CD14-positive monocyte (primary cell): ENCODE measurements at regions not wholly inside any gene's neighbourhood (a gene's known extent, or its start where the extent isn't known, plus 50 kb on each side); places are given as distances from the start of the nearest gene placed in this dataset.

Experiments used
- DNase-seq, 3 donors: peaks; one replicate each; pipeline ENCODE4 v3.0.0-alpha.2; 2011 to 2022
- H2AFZ ChIP-seq: 2 replicates; pipeline ENCODE4 v1.6.0; 2012; ENCODE audit warnings: mild to moderate bottlenecking, low read depth, low read length, inconsistent platforms; ENCODE audit not compliant: insufficient read depth, poor library complexity, severe bottlenecking
- H3K27ac ChIP-seq, 2 donors: 1 replicate in 1 of 2; 2 replicates in 1 of 2; pipeline ENCODE4 v1.5.1; 2012 to 2013; ENCODE audit warnings: low read length in 2 of 2, control low read depth in 1 of 2, inconsistent platforms in 1 of 2, low read depth in 1 of 2, mild to moderate bottlenecking in 1 of 2
- H3K27me3 ChIP-seq, 2 donors: one replicate each; pipeline versions ENCODE4 v1.6.0 to v1.6.1; 2011 to 2013; ENCODE audit warnings: low read length in 2 of 2; ENCODE audit not compliant: control insufficient read depth in 2 of 2, insufficient read depth in 2 of 2
- H3K36me3 ChIP-seq, 2 donors: replicated peaks in 1 of 2; 1 replicate in 1 of 2; 2 replicates in 1 of 2; pipeline versions ENCODE4 v1.5.1 to v1.6.1; 2012 to 2013; ENCODE audit warnings: low read length in 2 of 2, control low read depth in 1 of 2, inconsistent platforms in 1 of 2, mild to moderate bottlenecking in 1 of 2; ENCODE audit not compliant: insufficient read depth in 2 of 2, control insufficient read depth in 1 of 2
- H3K4me1 ChIP-seq, 2 donors: 1 replicate in 1 of 2; 2 replicates in 1 of 2; pipeline versions ENCODE4 v1.5.1 to v1.6.1; 2012 to 2013; ENCODE audit warnings: low read length in 2 of 2, control low read depth in 1 of 2, inconsistent platforms in 1 of 2, mild to moderate bottlenecking in 1 of 2, moderate library complexity in 1 of 2; ENCODE audit not compliant: insufficient read depth in 2 of 2, control insufficient read depth in 1 of 2
- H3K4me2 ChIP-seq: replicated peaks from 2 replicates; pipeline ENCODE3; 2012; ENCODE audit warnings: low read length, moderate library complexity, mild to moderate bottlenecking; ENCODE audit not compliant: poor library complexity, severe bottlenecking; ENCODE audit errors: extremely low read depth
- H3K4me3 ChIP-seq, 3 experiments: fragments of 200-600 bp in 1 of 3; sonication (generic) in 1 of 3; replicated peaks in 1 of 3; 1 replicate in 2 of 3; 2 replicates in 1 of 3; pipeline ENCODE4 v1.5.1; 2011 to 2013; ENCODE audit warnings: low read length in 3 of 3, mild to moderate bottlenecking in 3 of 3, control low read depth in 2 of 3, low read depth in 2 of 3, inconsistent platforms in 1 of 3, moderate library complexity in 1 of 3
- H3K79me2 ChIP-seq: 2 replicates; pipeline ENCODE4 v1.6.0; 2012; ENCODE audit warnings: mild to moderate bottlenecking, control low read depth, inconsistent platforms, low read length, moderate library complexity; ENCODE audit not compliant: insufficient read depth
- H3K9ac ChIP-seq: 2 replicates; pipeline ENCODE4 v1.6.0; 2017; ENCODE audit warnings: low read length, mild to moderate bottlenecking; ENCODE audit not compliant: insufficient read depth, poor library complexity, severe bottlenecking
- H3K9me3 ChIP-seq, 2 donors: replicated peaks in 1 of 2; 1 replicate in 1 of 2; 2 replicates in 1 of 2; pipeline versions ENCODE4 v1.5.1 to v1.6.1; 2012 to 2013; ENCODE audit warnings: low read length in 2 of 2, control low read depth in 1 of 2; ENCODE audit not compliant: control insufficient read depth in 1 of 2, insufficient read depth in 1 of 2
- H4K20me1 ChIP-seq: 2 replicates; pipeline ENCODE4 v1.6.0; 2012; ENCODE audit warnings: mild to moderate bottlenecking, low read length, control low read depth, moderate library complexity; ENCODE audit not compliant: insufficient read depth
- H3K27ac Mint-ChIP-seq, 7 donors: one replicate each; pipeline ENCODE4 v1.8.0; 2020; ENCODE audit warnings: mild to moderate bottlenecking in 7 of 7, mixed read lengths in 7 of 7, moderate library complexity in 6 of 7, inconsistent platforms in 2 of 7
- H3K27me3 Mint-ChIP-seq, 3 donors: one replicate each; pipeline ENCODE4 v1.8.0; 2021 to 2022; ENCODE audit warnings: low read depth in 3 of 3, mild to moderate bottlenecking in 3 of 3, mixed read lengths in 3 of 3, moderate library complexity in 3 of 3, inconsistent platforms in 1 of 3
- H3K36me3 Mint-ChIP-seq, 2 donors: one replicate each; pipeline ENCODE4 v1.8.0; 2020; ENCODE audit warnings: mixed read lengths in 2 of 2, inconsistent platforms in 1 of 2, mild to moderate bottlenecking in 1 of 2
- H3K4me1 Mint-ChIP-seq: one replicate; pipeline ENCODE4 v1.8.0; 2020; ENCODE audit warnings: mild to moderate bottlenecking, mixed read lengths
- H3K4me3 Mint-ChIP-seq, 2 donors: one replicate each; pipeline ENCODE4 v1.8.0; 2020; ENCODE audit warnings: mild to moderate bottlenecking in 2 of 2, mixed read lengths in 2 of 2, moderate library complexity in 1 of 2
- H3K9me3 Mint-ChIP-seq, 7 donors: one replicate each; pipeline ENCODE4 v1.8.0; 2020 to 2022; ENCODE audit warnings: mixed read lengths in 7 of 7, mild to moderate bottlenecking in 6 of 7, moderate library complexity in 6 of 7, inconsistent platforms in 2 of 7
- CTCF ChIP-seq: fragments of 200-600 bp; IDR thresholded peaks from one replicate; pipeline ENCODE4 v1.8.0; 2022; ENCODE audit warnings: antibody characterized with exemption, mild to moderate bottlenecking
- WGBS: methylation state at CpG from one replicate; pipeline ENCODE4 v1.1.5; 2013; ENCODE audit warnings: missing lambda C conversion rate; ENCODE audit not compliant: insufficient coverage; 5-methylcytosine and 5-hydroxymethylcytosine counted together
- intact Hi-C, 2 donors: fragments of 100-400 bp; cut with micrococcal nuclease; formaldehyde crosslinking; loops; one replicate each; pipeline versions ENCODE4 v1.15.0 to v1.15.1; 2023

GRCh38 chr2:15768142-15768541 is 172.2 kb upstream of the MYCN start:
- H3K27me3 Mint-ChIP-seq, result peaks cover 0 to 3% (median 2%) of the 10 kb centered on the region in 3 donors
- intact Hi-C loops, result no loop called here
- DNase-seq, result no peak
- H2AFZ ChIP-seq, result no peak overlapping the region
- no peak overlapping the region for H3K27ac Mint-ChIP-seq
- H3K9me3 Mint-ChIP-seq, result peaks cover 0 to 5% (median 0%) of the 10 kb centered on the region in 7 donors
- no peak overlapping the region for H3K27ac ChIP-seq
- H3K9me3 ChIP-seq, result no peaks in the 10 kb centered on the region
- no peak overlapping the region for H3K4me3 Mint-ChIP-seq
- H3K4me2 ChIP-seq, result no peak overlapping the region
- H4K20me1 ChIP-seq, result no peaks in the 10 kb centered on the region
- H3K4me3 ChIP-seq, result no peak overlapping the region
- H3K36me3 ChIP-seq, result no peaks in the 10 kb centered on the region
- WGBS, result 79% methylated on average over 2 of the region's 7 CpGs
- TF ChIP-seq CTCF, result no peak
- no peaks in the 10 kb centered on the region for H3K27me3 ChIP-seq
- H3K36me3 Mint-ChIP-seq, result no peaks in the 10 kb centered on the region
- H3K4me1 Mint-ChIP-seq, result no peaks in the 10 kb centered on the region
- H3K79me2 ChIP-seq, result no peaks in the 10 kb centered on the region
- H3K9ac ChIP-seq, result no peak overlapping the region
- H3K4me1 ChIP-seq, result no peaks in the 10 kb centered on the region

- H2AFZ ChIP-seq, result no peak overlapping the region
- WGBS, result 85% methylated on average over 6 of the region's 10 CpGs
- no peak overlapping the region for H3K4me3 ChIP-seq
- no peaks in the 10 kb centered on the region for H3K27me3 ChIP-seq
- TF ChIP-seq CTCF, result no peak
- intact Hi-C loops, result no loop called here
- H3K4me1 ChIP-seq, result no peaks in the 10 kb centered on the region
- H3K9me3 Mint-ChIP-seq, result peaks cover 0 to 3% (median 0%) of the 10 kb centered on the region in 7 donors
- no peak overlapping the region for H3K27ac ChIP-seq
- no peak for DNase-seq
- H3K27me3 Mint-ChIP-seq, result peaks cover 0 to 3% (median 2%) of the 10 kb centered on the region in 3 donors
- H3K27ac Mint-ChIP-seq, result no peak overlapping the region
- no peaks in the 10 kb centered on the region for H3K79me2 ChIP-seq
- H3K4me1 Mint-ChIP-seq, result no peaks in the 10 kb centered on the region
- H3K9ac ChIP-seq, result no peak overlapping the region
- H3K36me3 ChIP-seq, result no peaks in the 10 kb centered on the region
- no peak overlapping the region for H3K4me3 Mint-ChIP-seq
- no peaks in the 10 kb centered on the region for H3K36me3 Mint-ChIP-seq
- no peak overlapping the region for H3K4me2 ChIP-seq
- H3K9me3 ChIP-seq, result no peaks in the 10 kb centered on the region
- H4K20me1 ChIP-seq, result no peaks in the 10 kb centered on the region
Observed at GRCh38 chr2:15768615-15769014, 171.7 kb upstream of the MYCN start.
